Neural crest cell (in vitro differentiated cells): ENCODE measurements at regions not wholly inside any gene's neighbourhood (a gene's known extent, or its start where the extent isn't known, plus 50 kb on each side); places are given as distances from the start of the nearest gene placed in this dataset.

Experiments used
- DNase-seq: peaks from one replicate; pipeline ENCODE4 v3.0.0; 2021; ENCODE audit warnings: low read depth, mixed read lengths, low spot score
- H3K27ac Mint-ChIP-seq: one replicate; pipeline ENCODE4 v1.8.0; 2021; ENCODE audit warnings: mild to moderate bottlenecking, mixed read lengths; ENCODE audit not compliant: unreplicated experiment
- H3K27me3 Mint-ChIP-seq: 2 replicates; pipeline ENCODE4 v1.8.0; 2021; ENCODE audit warnings: low read depth, mild to moderate bottlenecking, mixed read lengths
- H3K36me3 Mint-ChIP-seq: 2 replicates; pipeline ENCODE4 v1.8.0; 2021; ENCODE audit warnings: low read depth, mild to moderate bottlenecking, mixed read lengths
- H3K4me1 Mint-ChIP-seq: 2 replicates; pipeline ENCODE4 v1.8.0; 2021; ENCODE audit warnings: mixed read lengths
- H3K4me3 Mint-ChIP-seq: one replicate; pipeline ENCODE4 v1.8.0; 2021; ENCODE audit warnings: mild to moderate bottlenecking, mixed read lengths
- H3K9me3 Mint-ChIP-seq: 2 replicates; pipeline ENCODE4 v1.8.0; 2021; ENCODE audit warnings: mixed read lengths
- CTCF ChIP-seq: fragments of 200-600 bp; sonication (generic); conservative IDR thresholded peaks from 2 replicates; pipeline ENCODE4 v1.5.0; 2021; ENCODE audit warnings: antibody characterized with exemption, mild to moderate bottlenecking

GRCh38 chr10:65375528-65375927 is 1550.3 kb upstream of the LRRTM3 start:
- Mint-ChIP-seq H3K27me3 (no peaks in the 10 kb centered on the region), H3K36me3 (no peaks in the 10 kb centered on the region), H3K27ac (no peak overlapping the region), H3K4me1 (no peaks in the 10 kb centered on the region), H3K4me3 (no peak overlapping the region), H3K9me3 (no peaks in the 10 kb centered on the region)
- DNase-seq = no peak
- TF ChIP-seq CTCF = no peak

GRCh38 chr10:65377687-65378086 is 1548.1 kb upstream of the LRRTM3 start:
- H3K36me3 Mint-ChIP-seq = no peaks in the 10 kb centered on the region
- no peak overlapping the region for H3K4me3 Mint-ChIP-seq
- no peak for DNase-seq
- H3K9me3 Mint-ChIP-seq = no peaks in the 10 kb centered on the region
- peak overlapping the region; percentile 13 for H3K27ac Mint-ChIP-seq
- H3K27me3 Mint-ChIP-seq = no peaks in the 10 kb centered on the region
- H3K4me1 Mint-ChIP-seq = no peaks in the 10 kb centered on the region
- TF ChIP-seq CTCF = no peak

GRCh38 chr10:65394502-65395297 is 1531.1 kb upstream of the LRRTM3 start:
- no peak for TF ChIP-seq CTCF
- no peaks in the 10 kb centered on the region for H3K36me3 Mint-ChIP-seq
- no peaks in the 10 kb centered on the region for H3K4me1 Mint-ChIP-seq
- no peaks in the 10 kb centered on the region for H3K9me3 Mint-ChIP-seq
- H3K27ac Mint-ChIP-seq = no peak overlapping the region
- DNase-seq = no peak
- H3K4me3 Mint-ChIP-seq = no peak overlapping the region
- H3K27me3 Mint-ChIP-seq = no peaks in the 10 kb centered on the region

GRCh38 chr10:65395631-65396030 is 1530.2 kb upstream of the LRRTM3 start:
- TF ChIP-seq CTCF = no peak
- H3K27ac Mint-ChIP-seq = no peak overlapping the region
- H3K9me3 Mint-ChIP-seq = no peaks in the 10 kb centered on the region
- no peaks in the 10 kb centered on the region for H3K36me3 Mint-ChIP-seq
- no peaks in the 10 kb centered on the region for H3K27me3 Mint-ChIP-seq
- DNase-seq = no peak
- H3K4me3 Mint-ChIP-seq = no peak overlapping the region
- no peaks in the 10 kb centered on the region for H3K4me1 Mint-ChIP-seq

GRCh38 chr10:65396997-65397396 is 1528.8 kb upstream of the LRRTM3 start:
- H3K27ac Mint-ChIP-seq = no peak overlapping the region
- no peak for DNase-seq
- no peaks in the 10 kb centered on the region for H3K4me1 Mint-ChIP-seq
- no peaks in the 10 kb centered on the region for H3K36me3 Mint-ChIP-seq
- no peak overlapping the region for H3K4me3 Mint-ChIP-seq
- H3K27me3 Mint-ChIP-seq = no peaks in the 10 kb centered on the region
- no peak for TF ChIP-seq CTCF
- H3K9me3 Mint-ChIP-seq = no peaks in the 10 kb centered on the region
